ENCODE measurements at regions not wholly inside any gene's neighbourhood (a gene's known extent, or its start where the extent isn't known, plus 50 kb on each side); places are given as distances from the start of the nearest gene placed in this dataset.

DNA sequence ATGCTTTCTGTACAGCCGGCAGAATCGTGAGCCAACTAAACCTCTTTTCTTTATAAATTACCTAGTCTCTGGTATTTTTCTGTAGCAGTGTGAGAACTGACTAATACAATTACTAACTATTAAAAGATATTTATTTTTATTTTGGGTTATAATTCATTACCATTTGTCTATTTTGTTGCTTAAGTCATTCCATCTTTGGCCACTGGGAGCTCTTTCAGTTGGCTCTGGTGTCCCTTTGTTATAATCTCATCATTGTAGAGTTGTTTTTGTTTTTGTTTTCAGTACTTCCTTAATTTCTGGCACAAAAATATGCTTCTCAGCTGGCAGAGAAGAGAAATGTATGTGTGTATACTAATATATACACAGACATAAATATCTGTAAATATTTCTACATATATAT lies 807.9 kb upstream of the MBL2 start:
- TF ChIP-seq, protein P1, sequence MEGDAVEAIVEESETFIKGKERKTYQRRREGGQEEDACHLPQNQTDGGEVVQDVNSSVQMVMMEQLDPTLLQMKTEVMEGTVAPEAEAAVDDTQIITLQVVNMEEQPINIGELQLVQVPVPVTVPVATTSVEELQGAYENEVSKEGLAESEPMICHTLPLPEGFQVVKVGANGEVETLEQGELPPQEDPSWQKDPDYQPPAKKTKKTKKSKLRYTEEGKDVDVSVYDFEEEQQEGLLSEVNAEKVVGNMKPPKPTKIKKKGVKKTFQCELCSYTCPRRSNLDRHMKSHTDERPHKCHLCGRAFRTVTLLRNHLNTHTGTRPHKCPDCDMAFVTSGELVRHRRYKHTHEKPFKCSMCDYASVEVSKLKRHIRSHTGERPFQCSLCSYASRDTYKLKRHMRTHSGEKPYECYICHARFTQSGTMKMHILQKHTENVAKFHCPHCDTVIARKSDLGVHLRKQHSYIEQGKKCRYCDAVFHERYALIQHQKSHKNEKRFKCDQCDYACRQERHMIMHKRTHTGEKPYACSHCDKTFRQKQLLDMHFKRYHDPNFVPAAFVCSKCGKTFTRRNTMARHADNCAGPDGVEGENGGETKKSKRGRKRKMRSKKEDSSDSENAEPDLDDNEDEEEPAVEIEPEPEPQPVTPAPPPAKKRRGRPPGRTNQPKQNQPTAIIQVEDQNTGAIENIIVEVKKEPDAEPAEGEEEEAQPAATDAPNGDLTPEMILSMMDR (IDR thresholded peaks at IDR 0.05), result no peak
- TF ChIP-seq POLR2A (IDR thresholded peaks at IDR 0.05), result no peak

Data from esophagus squamous epithelium (tissue), 4 donors.